Left forelimb (tissue), 1 donor: ENCODE measurements at regions not wholly inside any gene's neighbourhood (a gene's known extent, or its start where the extent isn't known, plus 50 kb on each side); places are given as distances from the start of the nearest gene placed in this dataset.

Experiments
- DNase-seq: peaks from one replicate; pipeline ENCODE4 v3.0.0-alpha.2; 2018; ENCODE audit warnings: low spot score

- no peak for DNase-seq
These were observed 301.7 kb upstream of the RORA start for GRCh38 chr15:61530769-61531168.

DNA sequence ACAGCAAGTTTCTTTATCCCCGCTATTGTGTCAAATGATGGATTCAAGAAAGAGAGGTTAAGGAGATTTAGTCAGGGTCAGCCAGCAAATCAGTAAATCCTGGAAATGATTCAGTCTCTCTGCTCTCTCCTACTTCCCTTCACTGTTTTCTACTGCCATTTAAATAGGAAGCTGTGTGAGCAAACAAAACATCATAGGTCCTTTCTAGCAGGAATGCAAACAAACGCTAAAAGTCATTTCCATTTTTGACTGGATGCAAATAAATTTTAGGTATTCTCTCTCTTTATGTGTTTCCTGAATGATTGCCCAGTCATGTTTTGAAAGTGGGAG lies 299.4 kb upstream of the RORA start:
- DNase-seq = no peak

DNA sequence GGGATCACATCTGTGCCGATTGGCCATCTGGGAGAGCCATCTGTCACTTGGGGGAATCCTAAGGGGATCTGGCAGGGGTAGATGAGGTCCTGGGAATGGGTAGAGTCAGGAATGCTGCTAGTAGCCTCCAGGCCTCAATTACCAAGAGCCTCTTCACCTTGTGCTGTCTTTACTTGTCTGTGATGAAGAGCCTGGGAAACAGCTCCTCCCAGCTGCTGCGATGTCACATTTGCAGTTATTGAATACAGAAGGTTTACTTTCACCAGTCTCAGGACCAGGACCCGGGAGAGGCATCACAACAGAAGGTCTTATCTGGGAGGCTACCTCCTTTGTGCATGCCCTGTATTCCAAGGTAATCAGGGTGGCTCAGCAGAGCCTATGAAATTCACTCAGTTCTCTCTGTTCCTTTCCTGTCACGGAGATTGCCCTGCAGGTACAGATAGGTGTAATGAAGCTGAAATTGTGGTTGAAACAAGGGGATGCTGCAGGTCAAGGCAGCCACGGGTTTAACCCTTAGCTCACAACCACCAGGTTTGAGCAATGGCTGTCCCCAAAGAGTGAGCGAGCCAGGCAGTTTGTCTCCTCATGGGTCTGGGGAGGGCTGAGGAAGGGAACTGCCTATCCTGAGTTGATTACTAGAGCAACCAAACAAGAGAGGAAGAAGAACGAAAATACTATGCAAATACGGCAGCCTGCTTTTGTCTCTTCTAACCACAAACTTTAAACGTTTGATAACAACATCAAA lies 298.9 kb upstream of the RORA start:
- DNase-seq = no peak

DNA sequence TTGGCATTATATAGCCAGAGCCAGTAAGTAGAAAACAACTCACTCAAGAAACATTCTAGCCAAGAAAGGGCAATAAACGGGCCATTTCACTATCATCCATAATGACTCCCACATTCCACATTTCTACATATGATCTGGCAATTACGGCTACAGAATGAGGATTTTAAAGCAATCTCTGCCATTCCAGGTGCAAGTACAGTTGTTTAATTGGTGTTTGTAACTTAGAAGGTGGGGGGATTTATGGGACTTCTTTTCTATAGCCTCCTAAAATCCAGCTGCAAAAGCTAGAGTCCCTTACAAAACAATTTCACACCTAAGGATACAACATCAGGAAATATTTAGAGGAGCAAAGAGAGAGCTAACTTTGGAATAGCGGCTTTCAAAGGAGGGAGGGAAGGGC lies 295.4 kb upstream of the RORA start:
- no peak for DNase-seq

- DNase-seq = no peak
These were observed 295.0 kb upstream of the RORA start for GRCh38 chr15:61524086-61524485.

GRCh38 chr15:61522411-61522810 lies 293.3 kb upstream of the RORA start:
- DNase-seq = no peak

DNA sequence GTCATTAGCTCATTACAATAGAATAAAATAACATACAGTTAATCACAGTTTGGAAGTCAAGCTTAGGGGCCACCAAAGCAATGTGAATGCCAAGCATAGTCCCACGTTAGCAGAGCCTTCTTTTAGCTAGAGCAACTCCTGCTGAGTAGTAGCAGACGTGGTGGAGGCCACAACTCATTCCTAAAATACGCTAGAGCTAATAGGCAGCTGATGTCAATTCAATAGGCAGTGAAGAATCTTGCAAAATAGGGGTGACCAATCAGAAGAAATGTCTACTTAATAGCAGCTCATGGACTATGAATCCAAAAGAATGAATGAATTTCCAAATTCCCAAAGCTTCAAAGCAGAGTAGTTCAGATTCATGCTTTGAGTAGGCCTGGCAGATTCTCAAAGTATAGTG lies 292.9 kb upstream of the RORA start:
- peak; percentile 66 for DNase-seq

- no peak for DNase-seq
These were observed 290.2 kb upstream of the RORA start for GRCh38 chr15:61519296-61519695.

DNA sequence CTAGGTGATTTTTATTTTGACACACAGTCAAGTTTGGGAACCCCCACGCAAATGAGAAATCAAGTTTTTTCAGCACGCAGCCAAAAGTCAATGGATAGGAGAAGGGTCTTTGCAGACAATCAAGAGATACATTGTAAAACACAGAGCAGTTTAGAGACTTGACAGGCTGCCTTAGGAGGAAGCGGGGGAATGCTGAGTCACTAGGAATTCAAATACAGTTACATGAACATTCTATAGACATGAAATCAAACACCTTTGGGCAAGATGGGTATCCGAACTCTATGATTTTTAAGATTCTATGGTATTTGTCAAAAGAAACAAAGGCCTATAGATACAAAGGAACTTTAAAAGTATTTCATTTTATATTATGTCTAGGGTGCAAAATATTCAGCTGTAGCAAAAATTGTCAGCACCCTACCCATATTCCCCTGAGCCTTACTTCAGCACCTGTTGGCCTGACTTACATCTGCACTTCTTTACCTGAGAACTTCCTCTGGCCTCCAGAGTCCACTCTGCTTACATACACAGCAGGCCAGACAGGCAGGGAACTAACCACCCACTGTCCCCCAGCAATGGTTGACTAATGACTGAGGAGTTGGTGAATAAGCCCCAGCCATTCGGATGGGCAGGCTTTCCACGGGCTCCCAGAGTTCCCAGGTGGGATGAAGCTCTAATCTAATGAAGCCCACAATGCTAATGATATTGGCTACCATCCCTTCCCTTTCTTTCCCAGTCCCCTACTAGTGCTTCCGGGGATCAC lies 289.3 kb upstream of the RORA start:
- DNase-seq = no peak

DNA sequence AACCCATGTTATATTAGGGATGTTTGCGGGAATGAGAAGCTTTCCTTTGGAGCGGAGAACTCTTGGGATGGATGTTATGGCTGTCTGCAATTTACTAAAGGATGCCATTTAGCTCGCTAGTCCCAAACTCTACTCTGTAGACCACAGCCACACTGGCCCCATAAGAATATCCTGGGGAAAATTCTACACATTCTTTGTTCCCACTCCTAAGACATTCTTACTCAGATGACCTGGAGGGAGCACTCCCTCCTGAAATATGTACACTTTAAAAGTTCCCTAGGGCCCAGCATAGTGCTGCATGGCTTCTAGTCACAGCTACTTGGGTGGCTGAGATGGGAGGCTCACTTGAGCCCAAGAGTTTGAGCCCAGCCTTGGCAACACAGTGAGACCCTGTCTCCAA lies 288.7 kb upstream of the RORA start:
- no peak for DNase-seq

- no peak for DNase-seq
These were observed 288.2 kb upstream of the RORA start for GRCh38 chr15:61517335-61517734.

- no peak for DNase-seq
These were observed 282.7 kb upstream of the RORA start for GRCh38 chr15:61511756-61512155.

DNA sequence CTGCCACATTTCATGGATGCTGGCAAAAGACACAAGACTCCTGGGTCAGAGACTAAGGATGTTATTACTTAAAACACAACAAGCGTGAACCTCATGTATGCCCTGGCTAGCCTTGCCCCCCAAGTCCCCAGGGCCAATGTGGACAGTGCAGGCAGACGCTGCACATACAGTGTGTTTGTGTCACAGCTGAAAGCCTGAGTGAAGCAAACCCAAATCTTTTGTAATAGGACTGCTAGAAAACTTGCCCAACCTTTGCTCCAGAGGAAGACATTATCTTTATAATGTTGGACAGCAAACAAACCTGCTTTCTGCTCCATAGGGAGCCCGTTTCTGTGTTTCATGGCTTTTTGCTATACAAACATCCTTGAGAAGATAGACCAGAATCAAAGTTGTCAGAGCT lies 282.0 kb upstream of the RORA start:
- no peak for DNase-seq

DNA sequence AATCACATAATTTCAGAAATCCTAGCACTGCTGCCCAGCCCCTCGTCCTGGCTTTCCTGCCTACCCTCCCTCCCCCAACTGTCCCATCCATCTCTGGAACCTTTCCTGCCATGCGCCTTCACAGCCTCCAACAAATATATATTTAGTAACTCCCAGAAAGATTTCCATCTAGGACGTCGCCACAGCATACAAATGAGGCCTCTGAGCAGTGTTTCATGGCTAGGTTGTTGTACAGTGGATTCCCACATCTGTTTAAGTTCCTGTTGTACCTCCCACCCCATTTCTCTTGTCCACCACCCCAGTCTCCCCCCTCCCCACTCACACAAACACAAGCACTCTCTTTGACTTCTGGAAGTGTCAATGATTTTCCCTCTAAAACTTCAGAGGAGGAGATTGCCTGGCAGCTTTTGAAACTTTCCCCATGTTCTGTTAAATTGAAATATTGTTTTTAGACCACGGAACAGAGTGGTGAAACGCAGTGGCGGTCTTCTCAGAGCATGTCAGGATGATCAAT lies 280.3 kb upstream of the RORA start:
- DNase-seq = no peak

DNA sequence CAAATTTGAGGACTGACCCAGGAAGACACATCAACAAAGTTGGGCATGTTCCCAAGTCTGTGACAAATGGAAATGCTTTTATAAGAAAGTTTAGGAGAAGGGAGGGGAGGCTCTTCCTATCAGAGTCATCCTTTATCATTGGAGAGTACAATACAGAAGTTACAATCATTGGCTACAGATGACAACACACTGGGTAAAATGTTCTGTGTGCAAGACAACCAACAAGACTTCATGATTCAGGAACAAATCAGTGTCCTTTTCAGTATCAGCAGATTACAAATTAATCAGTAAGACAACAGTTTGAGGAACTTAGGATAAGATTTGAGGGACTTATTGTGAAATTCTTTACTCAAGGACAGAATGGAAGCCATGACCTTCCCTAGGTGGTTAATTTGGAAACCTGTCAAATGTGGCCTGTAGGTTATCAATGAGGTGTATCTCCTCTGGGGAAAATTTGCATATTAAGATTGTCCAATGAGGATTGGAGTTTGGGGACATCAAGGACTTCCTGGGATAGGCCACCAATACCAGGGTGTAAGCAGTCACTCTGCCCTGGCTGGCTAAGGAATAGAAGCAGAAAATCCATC lies 274.4 kb upstream of the RORA start:
- no peak for DNase-seq

DNA sequence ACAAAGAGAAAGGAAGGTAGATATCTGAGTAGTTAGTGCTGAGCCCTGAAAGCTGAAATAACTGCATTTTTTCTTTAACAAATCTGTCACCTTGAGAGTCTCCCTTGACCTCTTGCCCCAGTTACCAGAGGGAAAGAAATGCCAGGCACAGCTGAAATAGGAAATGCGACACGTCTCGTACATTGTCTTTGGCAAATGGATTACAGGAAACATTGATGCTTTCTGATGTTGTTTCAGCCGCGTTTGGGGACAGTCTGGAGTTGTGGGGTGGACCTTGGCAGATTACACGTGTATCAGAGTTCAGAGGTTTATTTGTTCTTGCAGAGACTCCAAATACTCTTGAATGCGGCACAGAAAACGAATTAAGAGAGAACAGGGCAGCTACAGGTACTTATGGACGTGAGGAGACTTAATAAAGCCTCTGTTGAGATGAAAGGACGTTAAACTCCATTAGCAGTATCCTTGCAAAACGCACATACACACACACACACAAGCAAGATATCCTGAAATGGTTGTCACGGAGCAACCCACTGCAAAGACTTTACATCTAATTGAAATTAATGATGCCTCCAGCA lies 272.8 kb upstream of the RORA start:
- no peak for DNase-seq

DNA sequence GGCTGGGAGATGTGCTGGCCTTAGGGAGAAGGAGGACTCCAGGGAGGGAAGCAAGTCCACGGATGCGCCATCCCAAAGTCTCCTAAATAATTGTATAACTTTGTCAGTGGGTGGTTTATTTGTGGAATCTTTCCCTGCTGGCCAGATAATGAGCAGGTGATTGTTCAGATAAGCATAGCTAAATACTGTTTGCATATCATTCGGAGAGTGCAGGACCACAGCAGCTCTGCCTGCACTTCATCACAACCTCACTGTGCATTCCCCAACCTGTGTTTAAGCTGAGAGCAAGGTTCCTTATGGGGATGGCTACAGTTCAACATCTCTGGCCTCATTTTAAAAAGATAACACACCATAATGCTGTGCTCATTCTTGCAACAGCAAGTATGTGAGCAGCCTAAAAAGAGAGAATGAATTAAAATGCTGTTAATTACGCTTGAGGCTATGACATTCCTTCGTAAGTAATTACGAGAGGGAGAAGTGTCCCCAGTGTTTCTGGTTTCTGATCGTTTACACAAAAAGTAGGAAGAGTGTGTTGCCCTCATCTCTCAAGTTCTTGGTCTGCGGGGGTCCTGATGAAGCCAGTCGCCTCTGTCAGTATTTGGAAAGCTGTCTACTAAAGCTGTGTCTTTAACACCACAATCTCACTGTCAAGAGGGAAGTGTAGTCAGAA lies 272.0 kb upstream of the RORA start:
- DNase-seq = no peak

DNA sequence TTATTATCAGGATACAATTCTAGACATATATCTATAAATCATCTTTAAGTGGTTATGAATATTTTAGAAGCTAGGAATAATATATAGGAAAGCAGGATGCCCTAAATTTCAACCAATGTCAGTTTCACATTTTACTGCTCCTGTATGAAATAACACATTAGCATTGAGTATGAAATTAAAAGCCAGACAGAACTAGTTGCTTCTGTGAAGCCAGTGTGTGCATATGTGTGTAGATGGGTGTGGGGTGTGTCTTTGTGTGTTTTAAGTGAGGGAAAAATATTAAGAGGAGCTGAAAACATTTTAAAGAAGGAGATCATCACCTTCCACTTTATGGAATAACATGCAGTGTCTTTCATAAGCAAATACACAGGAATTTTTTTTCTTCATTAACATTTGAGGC lies 271.4 kb upstream of the RORA start:
- no peak for DNase-seq

GRCh38 chr15:61499376-61499775 lies 270.3 kb upstream of the RORA start:
- DNase-seq = no peak

DNA sequence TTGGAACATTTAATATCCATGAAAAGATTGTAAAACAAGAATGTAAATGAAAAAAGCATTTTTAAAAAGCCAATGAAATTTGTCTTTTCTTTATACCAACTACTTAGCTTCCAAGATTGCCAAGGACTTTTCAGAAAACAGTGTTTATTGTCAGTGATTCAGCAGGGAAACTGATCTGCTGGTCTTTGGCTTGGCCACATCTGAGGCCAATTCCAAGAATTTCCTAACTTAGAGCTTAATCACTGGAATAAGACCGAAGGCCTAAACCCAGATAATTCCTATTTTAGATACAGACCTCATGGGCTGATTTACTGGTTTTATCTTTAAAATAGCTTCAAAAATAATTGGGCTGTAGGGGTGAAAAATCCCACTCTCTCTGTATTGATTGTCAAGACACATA lies 260.5 kb upstream of the RORA start:
- no peak for DNase-seq

DNA sequence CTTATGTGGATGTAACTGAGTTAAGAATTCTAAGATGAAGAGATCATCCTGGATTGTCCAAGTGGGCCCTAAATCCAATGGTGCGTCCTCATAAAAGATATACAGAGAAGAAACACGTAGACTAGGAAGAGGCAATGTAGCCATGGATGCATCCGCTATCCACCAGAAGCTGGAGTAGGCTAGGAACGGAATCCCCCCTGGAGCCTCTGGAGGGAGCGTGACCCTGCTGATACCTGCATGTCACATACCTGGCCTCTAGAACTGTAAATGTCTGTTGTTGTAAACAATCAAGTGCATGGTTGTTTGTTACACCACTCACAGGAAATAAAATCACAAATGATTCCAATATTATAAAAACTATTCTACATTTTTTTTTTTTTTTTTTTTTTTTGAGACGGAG lies 254.5 kb upstream of the RORA start:
- DNase-seq = no peak

DNA sequence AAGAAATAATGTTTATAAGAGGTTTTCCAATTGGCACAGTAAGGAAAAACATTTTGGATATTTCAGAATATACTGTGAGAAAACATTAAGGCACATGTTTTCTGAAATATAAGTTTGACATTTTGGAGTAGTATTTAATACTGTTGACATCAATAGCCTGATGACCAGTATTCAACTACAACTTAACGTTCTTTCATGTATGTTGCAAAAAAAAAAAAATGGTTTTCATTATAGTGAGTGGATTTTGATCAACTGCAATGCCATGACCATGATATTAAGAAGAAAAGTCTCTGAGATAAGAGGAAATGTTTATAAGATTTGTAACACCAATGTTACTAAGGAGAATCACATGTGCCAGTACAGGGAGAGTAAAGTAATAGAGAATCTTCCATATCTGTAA lies 252.8 kb upstream of the RORA start:
- no peak for DNase-seq
